Smooth muscle cell (in vitro differentiated cells): ENCODE measurements at regions not wholly inside any gene's neighbourhood (a gene's known extent, or its start where the extent isn't known, plus 50 kb on each side); places are given as distances from the start of the nearest gene placed in this dataset.
"Not testable (repeated sequence)": the region's sequence is repeated elsewhere in the genome, so short reads cannot be mapped to it uniquely, and the experiment has no call there.

ENCODE experiments used
- DNase-seq: peaks from one replicate; lab custom pipeline; 2025; ENCODE audit not compliant: unreplicated experiment; lab: John Stamatoyannopoulos, UW
- H2AFZ ChIP-seq: fragments of 200-600 bp; sonication (generic); 2 replicates; pipeline ENCODE4 v1.6.0; 2016; ENCODE audit warnings: antibody characterized with exemption, low read depth, mild to moderate bottlenecking
- H3F3A ChIP-seq: fragments of 200-600 bp; sonication (generic); 2 replicates; pipeline ENCODE4 v1.6.0; 2017; ENCODE audit warnings: antibody characterized with exemption, low read depth
- H3K27ac ChIP-seq: fragments of 200-600 bp; sonication (generic); 2 replicates; pipeline ENCODE4 v1.5.1; 2016; ENCODE audit warnings: low read depth, mild to moderate bottlenecking
- H3K27me3 ChIP-seq: fragments of 200-600 bp; sonication (generic); 2 replicates; pipeline ENCODE4 v1.6.1; 2016; ENCODE audit warnings: low read depth, mild to moderate bottlenecking
- H3K36me3 ChIP-seq: fragments of 200-600 bp; sonication (generic); 2 replicates; pipeline ENCODE4 v1.5.1; 2016; ENCODE audit warnings: low read depth
- H3K4me1 ChIP-seq: fragments of 200-600 bp; sonication (generic); 2 replicates; pipeline ENCODE4 v1.5.1; 2016; ENCODE audit warnings: low read depth
- H3K4me2 ChIP-seq: fragments of 200-600 bp; sonication (generic); 2 replicates; pipeline ENCODE4 v1.6.0; 2016; ENCODE audit warnings: mild to moderate bottlenecking
- H3K4me3 ChIP-seq: fragments of 200-600 bp; sonication (generic); 2 replicates; pipeline ENCODE4 v1.5.1; 2016; ENCODE audit warnings: mild to moderate bottlenecking
- H3K79me2 ChIP-seq: fragments of 200-600 bp; sonication (generic); 2 replicates; pipeline ENCODE4 v1.6.0; 2016; ENCODE audit warnings: low read depth, mild to moderate bottlenecking
- H3K9ac ChIP-seq: fragments of 200-600 bp; sonication (generic); 2 replicates; pipeline ENCODE4 v1.6.0; 2016; ENCODE audit warnings: low read depth
- H3K9me3 ChIP-seq: fragments of 200-600 bp; sonication (generic); replicated peaks from 2 replicates; pipeline ENCODE4 v1.5.1; 2016; ENCODE audit warnings: low read depth
- H4K20me1 ChIP-seq: fragments of 200-600 bp; sonication (generic); 2 replicates; pipeline ENCODE4 v1.6.0; 2016; ENCODE audit warnings: low read depth
- WGBS: methylation state at CpG from one replicate; pipeline ENCODE4 v1.1.7; 2016; ENCODE audit warnings: low lambda C conversion rate; 5-methylcytosine and 5-hydroxymethylcytosine counted together
- TF ChIP-seq, protein P1 (sequence below): fragments of 200-600 bp; sonication (generic); IDR thresholded peaks from 2 replicates; pipeline ENCODE4 v1.5.1; 2017; ENCODE audit warnings: borderline replicate concordance, mild to moderate bottlenecking, antibody characterized with exemption; ENCODE audit not compliant: insufficient read depth, poor library complexity, severe bottlenecking

DNA sequence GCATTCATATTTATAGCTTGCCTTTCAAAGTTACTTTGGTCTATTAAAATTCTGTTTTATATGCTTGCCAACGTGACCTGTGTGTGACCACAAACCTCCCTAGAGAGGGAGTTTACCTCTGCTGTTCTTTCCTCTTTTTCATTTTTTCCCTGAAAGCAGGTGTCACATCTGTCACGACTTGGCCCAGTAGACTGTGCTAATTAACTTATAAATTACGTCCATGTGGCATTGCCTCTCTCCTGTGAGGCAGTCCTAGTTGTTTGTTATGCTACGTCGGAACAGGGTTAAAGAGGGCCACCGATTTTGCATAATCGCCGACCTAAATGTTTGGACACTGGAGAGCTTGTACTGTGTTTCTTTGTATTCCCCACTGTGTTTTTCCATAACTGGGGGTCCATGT is 343.9 kb upstream of the FLRT2 start:
- Histone ChIP-seq H2AFZ (no peak overlapping the region), H3K27me3 (no peaks in the 10 kb centered on the region), H3K36me3 (no peaks in the 10 kb centered on the region), H3K4me1 (no peaks in the 10 kb centered on the region), H3K27ac (no peak overlapping the region), H3K4me2 (no peak overlapping the region), H3K9me3 (no peaks in the 10 kb centered on the region), H3K4me3 (no peak overlapping the region), H3F3A (no peaks in the 10 kb centered on the region), H3K79me2 (no peaks in the 10 kb centered on the region), H3K9ac (no peak overlapping the region), H4K20me1 (no peaks in the 10 kb centered on the region)
- WGBS, result 94% methylated on average over 8 of the region's 8 CpGs
- TF ChIP-seq, protein P1, sequence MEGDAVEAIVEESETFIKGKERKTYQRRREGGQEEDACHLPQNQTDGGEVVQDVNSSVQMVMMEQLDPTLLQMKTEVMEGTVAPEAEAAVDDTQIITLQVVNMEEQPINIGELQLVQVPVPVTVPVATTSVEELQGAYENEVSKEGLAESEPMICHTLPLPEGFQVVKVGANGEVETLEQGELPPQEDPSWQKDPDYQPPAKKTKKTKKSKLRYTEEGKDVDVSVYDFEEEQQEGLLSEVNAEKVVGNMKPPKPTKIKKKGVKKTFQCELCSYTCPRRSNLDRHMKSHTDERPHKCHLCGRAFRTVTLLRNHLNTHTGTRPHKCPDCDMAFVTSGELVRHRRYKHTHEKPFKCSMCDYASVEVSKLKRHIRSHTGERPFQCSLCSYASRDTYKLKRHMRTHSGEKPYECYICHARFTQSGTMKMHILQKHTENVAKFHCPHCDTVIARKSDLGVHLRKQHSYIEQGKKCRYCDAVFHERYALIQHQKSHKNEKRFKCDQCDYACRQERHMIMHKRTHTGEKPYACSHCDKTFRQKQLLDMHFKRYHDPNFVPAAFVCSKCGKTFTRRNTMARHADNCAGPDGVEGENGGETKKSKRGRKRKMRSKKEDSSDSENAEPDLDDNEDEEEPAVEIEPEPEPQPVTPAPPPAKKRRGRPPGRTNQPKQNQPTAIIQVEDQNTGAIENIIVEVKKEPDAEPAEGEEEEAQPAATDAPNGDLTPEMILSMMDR, result no peak
- DNase-seq, result no peak

DNA sequence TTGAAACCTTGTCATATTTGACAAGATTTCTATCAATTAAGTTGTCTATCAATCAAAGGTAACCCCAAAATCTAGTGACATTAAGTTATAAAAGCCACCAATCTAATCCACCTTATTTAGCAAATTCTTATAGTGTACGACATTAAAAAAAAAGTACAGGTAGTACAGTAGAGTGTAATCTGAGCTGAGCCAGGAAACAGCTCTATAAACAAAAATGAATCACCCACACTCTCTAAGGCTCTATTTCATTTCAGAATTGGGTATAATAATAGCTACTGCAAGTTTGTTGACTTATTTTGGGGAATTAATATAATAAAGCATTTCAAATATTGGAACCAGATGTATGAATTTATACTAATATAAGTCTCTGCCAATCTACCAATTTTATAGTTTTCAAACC is 342.4 kb upstream of the FLRT2 start:
- Histone ChIP-seq H3K4me1 (no peaks in the 10 kb centered on the region), H3K9ac (no peak overlapping the region), H3K36me3 (no peaks in the 10 kb centered on the region), H3K4me2 (no peak overlapping the region), H3K27me3 (no peaks in the 10 kb centered on the region), H3K27ac (no peak overlapping the region), H2AFZ (no peak overlapping the region), H4K20me1 (no peaks in the 10 kb centered on the region), H3K79me2 (no peaks in the 10 kb centered on the region), H3K9me3 (no peaks in the 10 kb centered on the region), H3F3A (no peaks in the 10 kb centered on the region), H3K4me3 (no peak overlapping the region)
- TF ChIP-seq, protein P1, result no peak
- DNase-seq, result no peak
- WGBS, result 86% methylated on average over 1 of the region's 1 CpG

DNA sequence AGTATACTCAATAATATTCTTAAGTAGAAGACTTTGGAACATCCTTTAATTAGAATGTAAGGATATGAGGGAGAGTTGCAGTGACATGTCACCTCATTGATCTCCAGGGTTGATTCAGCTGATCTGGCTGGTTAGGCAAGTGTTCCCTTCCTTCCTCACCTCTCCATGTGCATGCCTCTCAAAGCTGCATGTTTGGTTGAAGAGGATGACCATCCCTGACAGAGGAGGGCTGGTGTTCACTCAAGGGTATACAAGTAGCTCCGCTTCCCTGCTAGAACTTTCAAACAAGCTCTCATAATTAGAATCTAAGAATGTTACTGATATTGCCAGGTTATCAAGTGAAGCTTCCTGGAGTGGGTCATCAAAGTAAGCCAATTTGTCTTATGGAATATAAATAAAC is 341.1 kb upstream of the FLRT2 start:
- Histone ChIP-seq H3K9me3 (no peaks in the 10 kb centered on the region), H3K36me3 (no peaks in the 10 kb centered on the region), H3K27ac (no peak overlapping the region), H4K20me1 (no peaks in the 10 kb centered on the region), H2AFZ (no peak overlapping the region), H3K4me3 (no peak overlapping the region), H3K4me2 (no peak overlapping the region), H3K79me2 (no peaks in the 10 kb centered on the region), H3K4me1 (no peaks in the 10 kb centered on the region), H3K27me3 (no peaks in the 10 kb centered on the region), H3K9ac (no peak overlapping the region), H3F3A (no peaks in the 10 kb centered on the region)
- WGBS, result 100% methylated on average over 1 of the region's 1 CpG
- DNase-seq, result no peak
- TF ChIP-seq, protein P1, result no peak

DNA sequence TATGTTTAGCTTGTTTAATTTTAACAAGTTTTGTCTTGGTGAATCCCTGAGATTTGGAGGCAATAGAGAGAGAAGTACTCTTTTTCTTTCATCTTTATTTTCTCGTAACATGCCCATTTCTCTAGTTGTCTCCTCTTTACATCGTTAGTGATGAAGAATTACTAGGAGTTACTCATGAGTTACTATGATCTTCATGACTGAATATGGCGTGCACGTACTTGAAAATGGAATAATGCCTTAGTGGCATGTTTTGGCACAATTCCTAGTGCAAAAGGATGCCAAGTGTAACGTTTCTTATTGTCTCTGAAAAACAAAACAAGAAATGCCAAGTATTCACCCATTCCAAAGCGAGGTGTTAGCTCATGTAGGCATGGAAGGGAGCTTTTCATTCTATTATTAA is 340.7 kb upstream of the FLRT2 start:
- DNase-seq, H3K4me2 ChIP-seq, H2AFZ ChIP-seq, H3K36me3 ChIP-seq, H3K27me3 ChIP-seq, H3K79me2 ChIP-seq, H3K9me3 ChIP-seq, H3F3A ChIP-seq, H3K4me3 ChIP-seq, H3K9ac ChIP-seq, H3K4me1 ChIP-seq, H3K27ac ChIP-seq, H4K20me1 ChIP-seq: not testable (repeated sequence)
- WGBS, result 91% methylated on average over 6 of the region's 6 CpGs
